Lung (tissue), 11 donors: ENCODE measurements at regions not wholly inside any gene's neighbourhood (a gene's known extent, or its start where the extent isn't known, plus 50 kb on each side); places are given as distances from the start of the nearest gene placed in this dataset.

ENCODE experiments used
- ATAC-seq: fragments of 200-7000 bp; cut with Tn5 transposase; one replicate; pipeline ENCODE4 v1.9.1; 2020; ENCODE audit warnings: moderate number of reproducible peaks; ENCODE audit not compliant: insufficient read depth, low FRiP score
- DNase-seq, 3 donors: peaks; one replicate each; pipeline ENCODE4 v3.0.0-alpha.2; 2013 to 2017
- H3K27ac ChIP-seq, 2 donors: one replicate each; pipeline ENCODE4 v1.5.1; 2013; ENCODE audit warnings: mild to moderate bottlenecking in 2 of 2, moderate library complexity in 2 of 2, control low read depth in 1 of 2, inconsistent platforms in 1 of 2, low read depth in 1 of 2, low read length in 1 of 2
- H3K27me3 ChIP-seq, 3 donors: one replicate each; pipeline ENCODE4 v1.5.1; 2013; ENCODE audit warnings: low read length in 2 of 3; ENCODE audit not compliant: control insufficient read depth in 3 of 3, insufficient read depth in 3 of 3
- H3K36me3 ChIP-seq, 4 donors: one replicate each; pipeline ENCODE4 v1.5.1; 2013; ENCODE audit warnings: low read length in 4 of 4, mild to moderate bottlenecking in 1 of 4, moderate library complexity in 1 of 4; ENCODE audit not compliant: control insufficient read depth in 4 of 4, insufficient read depth in 4 of 4
- H3K4me1 ChIP-seq, 5 donors: one replicate each; pipeline ENCODE4 v1.5.1; 2013; ENCODE audit warnings: low read length in 5 of 5, mild to moderate bottlenecking in 2 of 5, moderate library complexity in 1 of 5; ENCODE audit not compliant: control insufficient read depth in 5 of 5, insufficient read depth in 5 of 5
- H3K4me3 ChIP-seq: one replicate; pipeline ENCODE4 v1.5.1; 2013; ENCODE audit warnings: mild to moderate bottlenecking, control low read depth, moderate library complexity
- H3K9ac ChIP-seq, 2 donors: one replicate each; pipeline ENCODE4 v1.5.1; 2013; ENCODE audit warnings: low read length in 2 of 2, control low read depth in 1 of 2; ENCODE audit not compliant: insufficient read depth in 1 of 2
- H3K9me3 ChIP-seq, 4 donors: one replicate each; pipeline ENCODE4 v1.5.1; 2013; ENCODE audit warnings: low read length in 3 of 4, mild to moderate bottlenecking in 1 of 4, moderate library complexity in 1 of 4; ENCODE audit not compliant: control insufficient read depth in 4 of 4, insufficient read depth in 3 of 4
- WGBS, 2 donors: extraction: QIAGEN DNeasy Blood & Tissue Kit; methylation state at CpG; one replicate each; pipeline ENCODE4 v1.1.7; 2013; 5-methylcytosine and 5-hydroxymethylcytosine counted together
- TF ChIP-seq, protein P1 (sequence below): IDR thresholded peaks from 2 replicates; pipeline ENCODE4 v1.5.1; 2012; ENCODE audit warnings: mild to moderate bottlenecking; ENCODE audit errors: control extremely low read depth, extremely low read depth
- donor health status: control.
- donor health status: control.
- donor health status: Bipolar disorder and iron deficiency.
- donor health status: healthy.
- donor health status: DM: yes; HTN: yes; CAD: no.

- TF ChIP-seq, protein P1, sequence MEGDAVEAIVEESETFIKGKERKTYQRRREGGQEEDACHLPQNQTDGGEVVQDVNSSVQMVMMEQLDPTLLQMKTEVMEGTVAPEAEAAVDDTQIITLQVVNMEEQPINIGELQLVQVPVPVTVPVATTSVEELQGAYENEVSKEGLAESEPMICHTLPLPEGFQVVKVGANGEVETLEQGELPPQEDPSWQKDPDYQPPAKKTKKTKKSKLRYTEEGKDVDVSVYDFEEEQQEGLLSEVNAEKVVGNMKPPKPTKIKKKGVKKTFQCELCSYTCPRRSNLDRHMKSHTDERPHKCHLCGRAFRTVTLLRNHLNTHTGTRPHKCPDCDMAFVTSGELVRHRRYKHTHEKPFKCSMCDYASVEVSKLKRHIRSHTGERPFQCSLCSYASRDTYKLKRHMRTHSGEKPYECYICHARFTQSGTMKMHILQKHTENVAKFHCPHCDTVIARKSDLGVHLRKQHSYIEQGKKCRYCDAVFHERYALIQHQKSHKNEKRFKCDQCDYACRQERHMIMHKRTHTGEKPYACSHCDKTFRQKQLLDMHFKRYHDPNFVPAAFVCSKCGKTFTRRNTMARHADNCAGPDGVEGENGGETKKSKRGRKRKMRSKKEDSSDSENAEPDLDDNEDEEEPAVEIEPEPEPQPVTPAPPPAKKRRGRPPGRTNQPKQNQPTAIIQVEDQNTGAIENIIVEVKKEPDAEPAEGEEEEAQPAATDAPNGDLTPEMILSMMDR, result no peak
- 83 to 84% methylated on average over 3 of the region's 3 CpGs for WGBS, 2 donors
- H3K9ac ChIP-seq, result no peak overlapping the region
- DNase-seq (no peak), ATAC-seq (no peak)
- no peaks in the 10 kb centered on the region for H3K27me3 ChIP-seq
- no peak overlapping the region for H3K27ac ChIP-seq
- no peak overlapping the region for H3K4me3 ChIP-seq
- H3K9me3 ChIP-seq, result no peaks in the 10 kb centered on the region
- no peaks in the 10 kb centered on the region for H3K36me3 ChIP-seq
- no peaks in the 10 kb centered on the region for H3K4me1 ChIP-seq
Observed at GRCh38 chr4:11710453-11711093, 281.9 kb upstream of the HS3ST1 start.

DNA sequence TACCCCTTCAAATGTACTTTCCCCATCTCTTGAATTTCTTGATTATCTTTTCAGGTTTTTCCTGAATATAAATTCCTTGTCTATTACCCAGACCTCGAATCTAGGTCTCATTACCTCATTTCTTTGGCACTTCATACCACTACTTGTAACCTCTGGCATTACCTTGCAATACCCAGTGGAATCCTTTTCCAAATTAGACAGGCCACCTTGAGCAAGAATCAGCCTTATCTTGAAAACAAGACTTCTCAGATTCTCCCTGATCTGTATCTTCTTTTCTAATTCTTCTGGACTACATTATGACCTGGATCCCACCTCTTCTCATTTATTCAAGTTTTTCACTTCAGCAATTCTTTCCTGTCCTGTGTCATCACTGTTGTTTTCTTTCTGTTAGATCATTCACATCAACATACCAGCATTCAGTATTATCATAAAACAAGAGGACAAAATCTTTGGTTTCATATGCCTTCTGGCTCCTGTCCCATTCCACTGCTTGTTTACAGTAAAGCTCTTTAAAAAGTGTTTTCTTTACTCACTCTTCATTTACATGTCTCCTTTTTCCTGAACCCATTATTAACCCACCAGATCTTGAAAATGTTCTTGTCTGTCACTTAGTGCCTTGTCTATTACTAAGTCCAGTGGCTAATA lies 275.6 kb upstream of the HS3ST1 start:
- Histone ChIP-seq H3K4me1 (peaks cover 0 to 12% (median 0%) of the 10 kb centered on the region in 5 donors), H3K36me3 (no peaks in the 10 kb centered on the region), H3K27ac (no peak overlapping the region), H3K27me3 (no peaks in the 10 kb centered on the region), H3K9me3 (no peaks in the 10 kb centered on the region), H3K4me3 (no peak overlapping the region), H3K9ac (no peak overlapping the region)
- WGBS, 2 donors, result 68 to 76% methylated on average over 1 of the region's 1 CpG
- ATAC-seq (no peak), DNase-seq (peak in 2 of 3 donors; percentile 70 to 84)
- TF ChIP-seq, protein P1, result no peak

- DNase-seq (no peak), ATAC-seq (no peak)
- H3K4me1 ChIP-seq, result peaks cover 0 to 12% (median 4%) of the 10 kb centered on the region in 5 donors
- H3K27me3 ChIP-seq, result no peaks in the 10 kb centered on the region
- TF ChIP-seq, protein P1, result no peak
- 65 to 67% methylated on average over 3 of the region's 3 CpGs for WGBS, 2 donors
- no peak overlapping the region for H3K4me3 ChIP-seq
- H3K27ac ChIP-seq, result no peak overlapping the region
- no peak overlapping the region for H3K9ac ChIP-seq
- H3K36me3 ChIP-seq, result no peaks in the 10 kb centered on the region
- no peaks in the 10 kb centered on the region for H3K9me3 ChIP-seq
Observed at GRCh38 chr4:11702886-11703557, 274.3 kb upstream of the HS3ST1 start.
